Liver (tissue), 8 donors: ENCODE measurements at regions not wholly inside any gene's neighbourhood (a gene's known extent, or its start where the extent isn't known, plus 50 kb on each side); places are given as distances from the start of the nearest gene placed in this dataset.
"Not testable (repeated sequence)": the region's sequence is repeated elsewhere in the genome, so short reads cannot be mapped to it uniquely, and the experiment has no call there.

Experiments
- DNase-seq: peaks from one replicate; pipeline ENCODE4 v3.0.0-alpha.2; 2017; ENCODE audit warnings: low spot score
- H3K27ac ChIP-seq, 2 donors: one replicate each; pipeline ENCODE4 v1.7.0; 2013; ENCODE audit warnings: inconsistent platforms in 2 of 2, low read length in 2 of 2, control low read depth in 1 of 2, low read depth in 1 of 2, mild to moderate bottlenecking in 1 of 2
- H3K27me3 ChIP-seq, 4 donors: one replicate each; pipeline versions ENCODE4 v1.6.1 to v1.7.0; 2013; ENCODE audit warnings: low read length in 3 of 4, inconsistent platforms in 1 of 4, mild to moderate bottlenecking in 1 of 4, moderate library complexity in 1 of 4; ENCODE audit not compliant: control insufficient read depth in 4 of 4, insufficient read depth in 4 of 4
- H3K36me3 ChIP-seq, 4 donors: one replicate each; pipeline versions ENCODE4 v1.6.1 to v1.7.0; 2013; ENCODE audit warnings: low read length in 3 of 4, mild to moderate bottlenecking in 3 of 4, low read depth in 1 of 4, moderate library complexity in 1 of 4; ENCODE audit not compliant: control insufficient read depth in 4 of 4, insufficient read depth in 3 of 4
- H3K4me1 ChIP-seq, 4 donors: one replicate each; pipeline versions ENCODE4 v1.6.1 to v1.7.0; 2013; ENCODE audit warnings: low read length in 3 of 4, mild to moderate bottlenecking in 3 of 4, moderate library complexity in 1 of 4; ENCODE audit not compliant: control insufficient read depth in 4 of 4, insufficient read depth in 4 of 4
- H3K4me3 ChIP-seq, 3 donors: one replicate each; pipeline versions ENCODE4 v1.6.1 to v1.7.0; 2013; ENCODE audit warnings: low read length in 3 of 3, control low read depth in 1 of 3, low read depth in 1 of 3, mild to moderate bottlenecking in 1 of 3
- H3K9ac ChIP-seq, 2 donors: one replicate each; pipeline ENCODE4 v1.7.0; 2013; ENCODE audit warnings: low read length in 2 of 2, mild to moderate bottlenecking in 2 of 2, moderate library complexity in 2 of 2, control low read depth in 1 of 2, low read depth in 1 of 2
- H3K9me3 ChIP-seq, 4 donors: one replicate each; pipeline versions ENCODE4 v1.6.1 to v1.7.0; 2013; ENCODE audit warnings: low read length in 3 of 4; ENCODE audit not compliant: control insufficient read depth in 4 of 4
- CTCF ChIP-seq: fragments of 150-350 bp; IDR thresholded peaks from 2 replicates; pipeline ENCODE4 v1.5.1; 2017; ENCODE audit warnings: improper control_type of control experiment, low read depth, low read length; ENCODE audit not compliant: missing input control
- GABPA ChIP-seq, 2 donors: IDR thresholded peaks in 1 of 2; conservative IDR thresholded peaks in 1 of 2; 2 replicates each; pipeline ENCODE4 v1.6.1; 2016; ENCODE audit warnings: antibody characterized with exemption in 2 of 2, mild to moderate bottlenecking in 1 of 2, moderate library complexity in 1 of 2
- HNF4G ChIP-seq: IDR thresholded peaks from 2 replicates; pipeline ENCODE4 v1.6.1; 2016; ENCODE audit warnings: antibody characterized with exemption
- NR2F2 ChIP-seq: IDR thresholded peaks from 2 replicates; pipeline ENCODE4 v1.6.1; 2016; ENCODE audit warnings: antibody characterized with exemption
- RAD21 ChIP-seq, 2 donors: IDR thresholded peaks; 2 replicates each; pipeline ENCODE4 v1.6.1; 2016; ENCODE audit warnings: antibody characterized with exemption in 2 of 2, mild to moderate bottlenecking in 2 of 2
- RXRA ChIP-seq, 2 donors: IDR thresholded peaks; 2 replicates each; pipeline ENCODE4 v1.6.1; 2017 to 2018; ENCODE audit warnings: antibody characterized with exemption in 2 of 2, mild to moderate bottlenecking in 1 of 2
- SP1 ChIP-seq: IDR thresholded peaks from 2 replicates; pipeline ENCODE4 v1.6.1; 2018; ENCODE audit warnings: antibody characterized with exemption, mild to moderate bottlenecking
- TAF1 ChIP-seq: conservative IDR thresholded peaks from 2 replicates; pipeline ENCODE4 v1.6.1; 2016; ENCODE audit warnings: antibody characterized with exemption, mild to moderate bottlenecking
- ZBTB33 ChIP-seq: IDR thresholded peaks from 2 replicates; pipeline ENCODE4 v1.6.1; 2016; ENCODE audit warnings: antibody characterized with exemption
- WGBS: extraction: QIAGEN DNeasy Blood & Tissue Kit; methylation state at CpG from one replicate; pipeline ENCODE4 v1.1.7; 2013; 5-methylcytosine and 5-hydroxymethylcytosine counted together
- TF ChIP-seq, protein P1 (sequence below): IDR thresholded peaks from 2 replicates; pipeline ENCODE4 v1.6.1; 2016; ENCODE audit warnings: antibody characterized with exemption
- donor health status: healthy.
- donor health status: healthy.
- donor health status: healthy.
- donor health status: healthy.
- donor health status: healthy.

- not testable (repeated sequence) for H3K9ac ChIP-seq, H3K27ac ChIP-seq, H3K4me1 ChIP-seq, H3K4me3 ChIP-seq, H3K27me3 ChIP-seq, DNase-seq, H3K9me3 ChIP-seq, H3K36me3 ChIP-seq
- 78% methylated on average over 3 of the region's 3 CpGs for WGBS
Observed at GRCh38 chr4:167912535-167912934, 179.8 kb upstream of the ANXA10 start.

GRCh38 chr4:167918077-167918476 is 174.3 kb upstream of the ANXA10 start:
- DNase-seq: no peak
- Histone ChIP-seq H3K27ac (no peak overlapping the region), H3K27me3 (no peaks in the 10 kb centered on the region), H3K9me3 (peaks cover 0 to 10% (median 1%) of the 10 kb centered on the region in 4 donors), H3K4me1 (no peaks in the 10 kb centered on the region), H3K36me3 (no peaks in the 10 kb centered on the region), H3K9ac (no peak overlapping the region), H3K4me3 (no peak overlapping the region)
- 58% methylated on average over 1 of the region's 1 CpG for WGBS
- no peak for TF ChIP-seq ZBTB33

GRCh38 chr4:167930166-167930565 is 162.2 kb upstream of the ANXA10 start:
- peaks cover 0 to 1% (median 0%) of the 10 kb centered on the region in 4 donors for H3K36me3 ChIP-seq
- H3K27me3 ChIP-seq: no peaks in the 10 kb centered on the region
- H3K9ac ChIP-seq: no peak overlapping the region
- no peak overlapping the region for H3K4me3 ChIP-seq
- no peaks in the 10 kb centered on the region for H3K4me1 ChIP-seq
- no peaks in the 10 kb centered on the region for H3K9me3 ChIP-seq
- no peak for TF ChIP-seq GABPA (IDR thresholded peaks at IDR 0.05 in 1 of 2, conservative IDR thresholded peaks at IDR 0.05 in 1 of 2)
- no peak for TF ChIP-seq CTCF
- no peak for TF ChIP-seq RXRA (IDR thresholded peaks at IDR 0.05)
- no peak for TF ChIP-seq SP1
- 39% methylated on average over 1 of the region's 1 CpG for WGBS
- no peak overlapping the region for H3K27ac ChIP-seq
- no peak for DNase-seq

DNA sequence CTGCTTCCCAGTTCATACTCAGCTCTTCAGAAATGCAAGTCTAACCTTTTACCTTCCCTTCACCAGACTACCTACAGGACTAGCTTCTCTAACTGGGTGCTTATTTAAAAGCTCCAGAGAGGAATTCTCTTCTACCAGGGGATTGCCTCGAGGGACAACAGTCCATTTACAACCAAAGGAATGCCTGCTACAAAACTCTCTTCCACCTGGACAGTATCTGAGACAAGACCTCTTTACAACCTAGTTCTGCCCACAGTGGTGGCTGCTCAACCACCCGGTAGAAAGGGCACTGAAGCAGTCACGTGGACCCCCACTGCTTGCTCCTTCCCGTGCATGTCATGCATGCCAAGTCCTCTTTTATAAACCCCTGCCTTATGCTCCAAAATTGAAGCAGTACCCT is 158.1 kb upstream of the ANXA10 start:
- DNase-seq: no peak
- 50% methylated on average over 4 of the region's 4 CpGs for WGBS
- Histone ChIP-seq H3K4me3 (no peak overlapping the region), H3K4me1 (no peaks in the 10 kb centered on the region), H3K9me3 (no peaks in the 10 kb centered on the region), H3K9ac (no peak overlapping the region), H3K36me3 (peaks cover 0 to 1% (median 0%) of the 10 kb centered on the region in 4 donors), H3K27me3 (peaks cover 0 to 6% (median 0%) of the 10 kb centered on the region in 4 donors), H3K27ac (no peak overlapping the region)
- TF ChIP-seq RAD21 (IDR thresholded peaks at IDR 0.05) (no peak), TAF1 (no peak), CTCF (no peak), NR2F2 (no peak), ZBTB33 (no peak), HNF4G (no peak)
- TF ChIP-seq, protein P1, sequence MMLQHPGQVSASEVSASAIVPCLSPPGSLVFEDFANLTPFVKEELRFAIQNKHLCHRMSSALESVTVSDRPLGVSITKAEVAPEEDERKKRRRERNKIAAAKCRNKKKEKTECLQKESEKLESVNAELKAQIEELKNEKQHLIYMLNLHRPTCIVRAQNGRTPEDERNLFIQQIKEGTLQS: no peak
